ENCODE measurements at regions not wholly inside any gene's neighbourhood (a gene's known extent, or its start where the extent isn't known, plus 50 kb on each side); places are given as distances from the start of the nearest gene placed in this dataset.

- H3K9ac ChIP-seq (ENCODE audit: control insufficient read depth, extremely low read depth, insufficient read depth, low read length) = no peak overlapping the region
Measured at GRCh38 chr15:66898656-66899386, 166.6 kb upstream of the SMAD3 start.

DNA sequence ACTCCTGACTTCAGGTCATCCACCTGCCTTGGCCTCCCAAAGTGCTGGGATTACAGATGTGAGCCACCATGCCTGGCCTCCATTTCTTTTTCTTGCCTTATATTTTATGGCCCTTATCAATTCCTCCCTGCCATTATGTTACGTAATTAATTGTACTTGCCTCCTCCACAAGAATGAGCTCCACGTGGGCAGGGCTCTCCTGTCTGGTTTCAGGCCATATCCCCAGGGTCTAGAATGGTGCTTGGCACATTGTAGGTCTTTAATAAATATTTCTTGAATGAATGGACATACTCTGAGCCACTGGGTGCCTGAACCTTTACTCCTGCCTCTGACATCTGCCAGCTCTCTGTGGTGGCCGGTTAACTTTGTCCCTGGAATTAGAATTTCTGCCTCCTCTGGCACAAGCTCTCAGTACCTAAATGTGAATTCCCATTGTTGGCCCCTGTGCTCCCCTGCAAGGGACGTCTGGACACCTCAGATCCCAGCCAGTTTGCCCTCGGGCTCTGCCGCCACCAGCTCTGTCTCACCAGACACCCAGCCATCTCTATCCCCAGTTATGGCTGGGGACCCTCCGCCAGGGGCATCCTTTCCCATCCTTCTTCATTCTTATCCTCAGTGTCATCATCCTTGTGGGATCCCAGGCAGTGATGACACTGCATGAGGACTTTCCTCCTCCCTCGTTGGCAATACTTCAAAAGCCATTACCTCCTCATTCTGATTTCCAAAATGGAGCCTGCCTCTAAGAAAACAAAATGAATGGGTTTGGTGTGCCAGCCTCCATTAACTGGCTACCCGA, 165.6 kb upstream of the SMAD3 start:
- dilution Hi-C loops (cut with MboI; ENCODE audit: extremely low pct_ligation_motif_present, low sequenced_read_pairs) = no loop called here
- no peak overlapping the region for H3K27ac ChIP-seq (ENCODE audit: control insufficient read depth, insufficient read depth, low read length)
- no peak for DNase-seq (ENCODE audit: low read depth, low spot score)
- H3K36me3 ChIP-seq (ENCODE audit: control insufficient read depth in 2 of 2, extremely low read depth in 1 of 2, insufficient read depth in 2 of 2, low read length in 2 of 2) = no peaks in the 10 kb centered on the region
- no peaks in the 10 kb centered on the region for H4K20me1 ChIP-seq (ENCODE audit: control insufficient read depth, extremely low read depth, insufficient read depth, low read length)
- no peak overlapping the region for H3K4me2 ChIP-seq (ENCODE audit: control insufficient read depth, extremely low read depth, insufficient read depth, low read depth, low read length)
- H3K79me2 ChIP-seq (ENCODE audit: control insufficient read depth, insufficient read depth, low read length) = no peaks in the 10 kb centered on the region
- TF ChIP-seq CTCF (optimal IDR thresholded peaks at IDR 0.05 in 1 of 3, IDR thresholded peaks at IDR 0.05 in 1 of 3, conservative IDR thresholded peaks at IDR 0.05 in 1 of 3; ENCODE audit: extremely low read depth in 1 of 3, insufficient read depth in 2 of 3, low read length in 3 of 3) = no peak
- TF ChIP-seq EZH2 (IDR thresholded peaks at IDR 0.05; ENCODE audit: low read length) = no peak
- no peaks in the 10 kb centered on the region for H3K9me1 ChIP-seq (ENCODE audit: control insufficient read depth, extremely low read depth, insufficient read depth, low read length)
- no peak overlapping the region for H2AFZ ChIP-seq (ENCODE audit: control insufficient read depth, low read length)
- no peaks in the 10 kb centered on the region for H3K4me1 ChIP-seq (ENCODE audit: control insufficient read depth, extremely low read depth, insufficient read depth, low read length)
- no peak for FAIRE-seq
- no peak overlapping the region for H3K4me3 ChIP-seq (ENCODE audit: control insufficient read depth in 2 of 3, extremely low read depth in 1 of 3, insufficient read depth in 2 of 3, low read depth in 1 of 3, low read length in 3 of 3)
- H3K9me3 ChIP-seq (ENCODE audit: control insufficient read depth, low read depth, low read length) = no peaks in the 10 kb centered on the region
- no peaks in the 10 kb centered on the region for H3K27me3 ChIP-seq (ENCODE audit: control insufficient read depth, extremely low read depth, insufficient read depth, low read length)
- H3K9ac ChIP-seq (ENCODE audit: control insufficient read depth, extremely low read depth, insufficient read depth, low read length) = no peak overlapping the region

More at GRCh38 chr15:66898656-66899386, 166.6 kb upstream of the SMAD3 start:
- Histone ChIP-seq H3K9me3 (ENCODE audit: control insufficient read depth, low read depth, low read length) (no peaks in the 10 kb centered on the region), H2AFZ (ENCODE audit: control insufficient read depth, low read length) (no peak overlapping the region), H3K27me3 (ENCODE audit: control insufficient read depth, extremely low read depth, insufficient read depth, low read length) (no peaks in the 10 kb centered on the region), H3K9me1 (ENCODE audit: control insufficient read depth, extremely low read depth, insufficient read depth, low read length) (no peaks in the 10 kb centered on the region), H4K20me1 (ENCODE audit: control insufficient read depth, extremely low read depth, insufficient read depth, low read length) (no peaks in the 10 kb centered on the region), H3K36me3 (ENCODE audit: control insufficient read depth in 2 of 2, extremely low read depth in 1 of 2, insufficient read depth in 2 of 2, low read length in 2 of 2) (no peaks in the 10 kb centered on the region), H3K27ac (ENCODE audit: control insufficient read depth, insufficient read depth, low read length) (no peak overlapping the region), H3K4me3 (ENCODE audit: control insufficient read depth in 2 of 3, extremely low read depth in 1 of 3, insufficient read depth in 2 of 3, low read depth in 1 of 3, low read length in 3 of 3) (no peak overlapping the region), H3K4me2 (ENCODE audit: control insufficient read depth, extremely low read depth, insufficient read depth, low read depth, low read length) (no peak overlapping the region), H3K79me2 (ENCODE audit: control insufficient read depth, insufficient read depth, low read length) (no peaks in the 10 kb centered on the region), H3K4me1 (ENCODE audit: control insufficient read depth, extremely low read depth, insufficient read depth, low read length) (no peaks in the 10 kb centered on the region)
- TF ChIP-seq EZH2 (IDR thresholded peaks at IDR 0.05; ENCODE audit: low read length) = no peak
- TF ChIP-seq CTCF (optimal IDR thresholded peaks at IDR 0.05 in 1 of 3, IDR thresholded peaks at IDR 0.05 in 1 of 3, conservative IDR thresholded peaks at IDR 0.05 in 1 of 3; ENCODE audit: extremely low read depth in 1 of 3, insufficient read depth in 2 of 3, low read length in 3 of 3) = no peak
- DNase-seq (ENCODE audit: low read depth, low spot score) = no peak
- dilution Hi-C loops (cut with MboI; ENCODE audit: extremely low pct_ligation_motif_present, low sequenced_read_pairs) = no loop called here
- no peak for FAIRE-seq
